HG03135 (cell line): ENCODE measurements at regions not wholly inside any gene's neighbourhood (a gene's known extent, or its start where the extent isn't known, plus 50 kb on each side); places are given as distances from the start of the nearest gene placed in this dataset.

Experiments used
- ATAC-seq: cut with Tn5 transposase; IDR thresholded peaks from one replicate; pipeline ENCODE4 v1.9.1; 2021; ENCODE audit warnings: mild to moderate bottlenecking, moderate library complexity; ENCODE audit not compliant: unreplicated experiment

DNA sequence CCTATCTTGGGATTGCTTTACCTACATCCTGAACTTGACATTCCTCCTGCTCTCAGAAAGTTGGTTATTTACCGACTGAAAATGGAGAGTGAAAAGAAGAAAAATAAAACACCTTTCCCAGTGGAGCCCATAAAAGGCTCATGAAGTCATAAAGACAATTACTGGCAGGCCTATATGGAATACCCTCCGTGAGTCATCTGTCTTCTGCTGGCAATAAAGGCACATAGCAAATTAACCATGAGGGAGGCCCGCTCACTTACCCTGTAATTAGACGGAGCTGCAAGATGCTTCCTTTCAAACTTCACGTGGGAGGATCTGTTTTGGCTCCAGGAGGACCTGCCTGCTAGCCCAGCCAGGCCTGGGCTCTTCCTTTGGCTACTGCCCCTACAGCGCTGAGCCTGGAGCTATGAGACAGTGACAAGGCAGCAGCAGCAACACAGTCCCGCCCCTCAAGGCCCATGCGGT, 540.4 kb downstream of the BUD13 start:
- no peak for ATAC-seq

DNA sequence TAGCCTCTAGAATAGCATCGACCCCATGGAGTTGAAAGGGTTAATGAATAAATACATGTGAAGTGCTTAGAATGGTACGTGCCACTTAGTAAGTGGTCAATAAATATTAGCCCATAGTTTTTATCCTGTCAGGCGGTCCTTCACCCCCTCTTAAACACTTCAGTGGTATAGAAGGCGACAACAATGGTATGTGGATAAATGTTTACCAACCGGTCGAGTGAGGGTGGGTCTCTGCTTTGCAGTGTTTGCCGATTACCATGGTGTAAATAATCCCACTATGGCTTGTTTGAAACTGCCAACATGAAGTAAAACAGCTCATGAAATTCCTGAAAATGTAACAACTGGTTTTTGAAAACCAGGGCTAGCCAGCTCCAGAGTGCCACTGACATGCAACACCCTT, 541.2 kb downstream of the BUD13 start:
- no peak for ATAC-seq

DNA sequence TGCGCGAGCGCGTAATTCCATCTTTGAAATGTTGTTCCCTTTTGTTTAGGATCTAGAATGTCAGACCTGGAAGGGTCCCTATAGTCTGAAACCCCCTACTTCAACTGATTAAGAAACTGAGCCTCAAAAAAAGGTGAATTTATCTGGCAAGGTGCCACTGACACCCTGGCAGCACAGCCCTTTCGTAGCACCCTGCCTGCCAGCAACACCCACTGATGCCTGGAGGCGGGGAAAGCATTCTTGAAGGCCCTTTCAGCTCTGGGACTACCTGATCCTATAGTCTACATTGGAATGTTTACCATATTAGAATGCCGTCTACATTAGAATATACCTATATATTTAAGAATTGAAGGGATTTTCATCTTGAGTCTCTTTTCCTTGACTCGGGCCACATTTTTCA, 542.3 kb downstream of the BUD13 start:
- ATAC-seq: no peak

DNA sequence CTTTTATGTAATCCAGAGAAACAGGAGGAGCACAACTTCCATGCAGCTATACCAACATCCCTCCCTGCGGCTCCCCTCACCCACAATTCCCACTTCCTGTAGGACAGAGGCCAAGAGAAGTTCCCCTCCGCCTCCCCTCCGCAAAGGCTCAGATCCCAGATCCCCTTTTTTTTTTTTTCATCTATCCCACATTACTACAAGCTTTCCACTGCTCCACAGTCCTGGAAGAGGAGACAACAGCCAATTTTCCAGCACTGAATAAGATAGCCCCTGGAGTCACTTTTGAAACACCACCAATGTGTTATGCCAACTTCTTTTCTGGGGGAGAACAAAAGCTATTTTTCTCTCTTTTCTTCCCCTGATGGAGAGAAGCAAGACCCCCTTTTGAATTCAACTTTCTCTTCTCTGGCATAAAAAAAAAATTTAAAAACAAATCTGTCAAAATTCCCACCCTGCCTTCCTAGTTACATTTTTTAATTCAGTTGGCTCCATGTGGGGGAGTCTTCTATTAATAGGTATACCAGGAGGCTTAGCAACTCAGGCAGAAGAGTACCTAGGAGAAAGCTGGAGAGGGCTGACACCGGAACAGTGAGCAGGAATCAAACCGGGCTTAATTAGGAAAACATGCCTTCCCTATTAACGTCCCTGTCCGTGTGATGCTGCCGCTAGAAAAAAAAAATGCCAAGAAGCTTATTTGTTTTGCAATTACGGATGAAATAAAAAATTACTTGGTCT, 543.4 kb downstream of the BUD13 start:
- no peak for ATAC-seq

DNA sequence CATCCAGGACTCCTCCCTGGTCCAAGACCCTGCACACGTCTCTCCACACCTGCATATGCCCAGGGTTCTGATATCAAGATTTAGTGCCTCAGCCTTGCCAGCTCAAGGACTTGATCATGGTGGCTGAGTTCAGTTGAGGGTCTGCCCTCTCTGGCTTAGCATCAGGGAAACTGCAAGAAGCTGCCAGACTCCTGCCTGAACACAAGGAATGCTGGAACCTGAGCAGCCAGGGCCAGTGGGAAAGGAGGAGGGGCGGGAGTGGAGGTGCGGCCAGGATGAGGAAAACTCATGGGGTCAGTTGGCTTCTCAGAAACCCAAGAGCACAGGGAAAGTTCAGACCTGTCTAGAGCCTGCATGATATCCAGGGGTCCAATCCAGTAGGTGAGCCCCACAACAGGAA, 546.1 kb downstream of the BUD13 start:
- ATAC-seq: no peak

DNA sequence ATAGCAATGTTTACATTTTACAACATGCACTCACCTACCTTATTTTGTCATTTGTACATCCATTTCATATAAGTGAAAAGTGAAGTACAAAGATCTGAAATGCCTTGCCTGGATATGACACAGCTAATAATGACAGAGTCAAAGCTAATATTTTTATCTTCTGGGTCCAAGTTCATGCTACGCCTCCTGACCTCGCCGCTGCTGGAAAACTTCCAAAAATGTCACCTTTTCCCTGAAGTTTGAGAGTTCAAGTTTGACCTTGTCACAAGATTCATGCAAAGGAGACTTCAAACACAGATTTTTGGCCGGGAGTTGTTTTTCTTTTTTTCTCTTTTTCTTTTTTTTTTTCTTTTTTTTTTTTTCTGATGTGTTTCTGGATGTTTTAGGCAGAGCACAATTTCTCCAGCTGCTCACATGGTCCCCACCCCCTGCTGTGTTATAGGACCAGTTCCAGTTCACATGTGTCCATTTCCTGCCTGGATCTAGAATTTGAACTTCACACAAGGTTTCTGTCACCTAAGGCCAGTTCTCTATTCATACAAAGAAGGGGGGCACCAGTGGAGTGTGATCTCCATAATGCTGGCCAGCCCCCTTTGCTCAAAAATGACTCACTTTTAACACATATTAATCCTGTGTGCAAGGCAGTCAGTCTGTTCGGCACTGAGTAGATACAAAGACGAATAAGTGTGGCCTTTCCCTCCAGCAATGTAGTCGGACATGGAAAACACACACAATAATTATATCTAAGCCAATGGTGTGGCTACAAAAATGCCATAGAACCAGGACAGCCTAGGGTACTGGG, 546.8 kb downstream of the BUD13 start:
- ATAC-seq: no peak

DNA sequence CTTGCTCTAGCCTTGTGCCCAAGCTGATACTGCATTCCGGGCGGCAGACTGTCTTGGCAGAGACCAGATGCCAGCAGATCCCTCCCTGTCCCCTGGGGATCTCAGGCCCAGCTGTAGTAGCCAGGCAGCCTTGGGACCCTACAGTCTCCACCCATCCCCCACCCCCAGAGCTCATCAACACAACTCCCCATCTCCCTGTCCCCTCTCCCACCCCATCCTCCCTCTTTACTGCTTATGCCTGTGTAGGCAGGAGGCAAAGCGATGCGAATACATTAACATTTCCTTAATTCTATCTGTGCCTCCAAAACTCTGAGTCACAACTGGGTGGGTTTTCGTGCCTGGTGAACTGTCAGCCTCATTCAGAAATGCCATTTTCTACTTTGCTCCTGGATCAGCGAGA, 547.6 kb downstream of the BUD13 start:
- ATAC-seq: no peak

DNA sequence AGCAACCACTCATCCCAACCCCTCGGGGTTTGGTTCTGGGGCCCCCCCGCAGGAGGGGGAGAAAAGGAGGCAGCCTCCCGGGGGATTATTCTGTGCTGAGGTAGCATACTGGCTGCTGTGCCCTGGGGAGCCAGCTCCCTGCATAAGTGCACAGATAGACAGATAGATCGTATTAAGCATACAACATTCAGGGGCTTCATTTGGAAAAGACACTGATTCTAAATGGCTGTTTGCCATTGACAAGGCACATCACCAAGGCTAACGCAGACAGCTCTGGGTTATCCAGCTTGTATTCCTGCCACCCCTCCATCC, 547.9 kb downstream of the BUD13 start:
- ATAC-seq: no peak

DNA sequence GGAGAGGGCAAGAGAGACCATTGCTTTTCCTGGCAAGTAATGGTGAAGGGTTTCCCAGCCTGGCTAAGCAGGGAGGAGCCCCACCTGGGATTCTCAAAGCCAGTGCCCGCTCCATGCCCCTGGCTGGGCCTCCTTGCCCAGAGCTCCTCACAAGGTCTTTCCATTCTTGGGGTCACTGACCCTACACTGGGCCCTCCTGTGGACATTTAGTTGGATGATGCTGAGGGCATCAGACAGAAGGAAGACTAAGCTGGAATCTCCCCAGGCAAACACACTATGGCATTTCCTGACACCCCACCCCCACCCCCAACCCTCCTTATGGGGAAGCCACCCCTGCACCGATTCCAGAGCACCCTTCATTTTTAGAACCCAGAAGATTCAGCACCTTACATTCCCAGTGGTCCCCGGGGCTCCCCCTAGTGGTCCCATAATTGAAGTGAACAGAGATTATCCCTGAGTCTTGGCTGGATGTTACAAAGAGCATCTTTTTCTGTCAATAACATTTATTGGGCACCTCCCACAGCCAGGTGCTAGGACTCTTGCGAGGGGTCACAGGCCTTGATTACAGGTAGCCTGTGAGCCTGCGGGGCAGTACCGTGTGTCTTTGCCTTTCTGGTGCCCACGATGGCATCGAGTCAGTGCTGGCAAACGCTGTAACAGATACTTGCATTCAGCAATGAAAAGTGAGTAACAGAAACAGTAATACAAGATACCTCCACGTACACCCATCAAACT, 548.5 kb downstream of the BUD13 start:
- no peak for ATAC-seq

DNA sequence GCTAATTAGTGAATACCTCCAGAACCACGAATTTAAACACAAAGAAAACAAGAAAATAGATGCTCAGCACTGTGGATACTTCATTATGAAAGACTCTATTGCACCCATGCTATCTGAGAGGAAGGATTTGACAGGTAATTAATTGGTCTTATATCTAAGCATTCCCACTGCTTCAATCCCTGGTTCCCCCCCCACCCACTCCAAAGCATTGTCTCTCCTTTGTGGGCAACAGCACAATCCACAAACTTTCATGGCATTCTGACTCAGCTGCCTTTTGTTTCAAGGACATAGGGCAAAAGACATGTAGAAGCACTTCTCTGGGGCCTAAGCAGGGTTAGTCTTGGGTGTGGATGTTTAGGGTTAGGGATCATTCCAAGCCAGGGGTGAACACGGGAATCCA, 551.4 kb downstream of the BUD13 start:
- ATAC-seq: no peak

DNA sequence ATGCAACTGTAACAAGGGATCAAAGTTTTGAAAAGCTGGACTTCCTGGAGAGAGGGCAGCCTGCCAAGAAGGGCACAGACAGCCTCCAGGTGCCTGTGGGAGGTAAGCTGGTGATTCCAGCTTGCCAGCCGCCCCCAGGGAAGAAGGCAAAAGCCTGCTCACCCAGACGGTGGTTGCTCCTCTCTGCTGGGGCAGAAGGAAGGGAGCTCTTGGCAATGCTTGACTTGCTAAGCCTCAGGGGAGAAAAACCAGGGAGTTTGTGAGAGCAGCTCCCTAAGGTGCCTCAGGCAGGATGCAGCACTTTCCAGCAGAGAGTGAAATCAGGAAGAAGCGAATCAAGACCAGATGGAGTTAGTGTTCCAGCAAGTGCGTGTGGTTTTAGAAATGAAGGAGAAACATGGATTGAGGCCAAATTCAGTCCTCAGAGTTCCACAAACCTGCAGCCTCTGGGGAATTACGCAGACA, 553.6 kb downstream of the BUD13 start:
- no peak for ATAC-seq

DNA sequence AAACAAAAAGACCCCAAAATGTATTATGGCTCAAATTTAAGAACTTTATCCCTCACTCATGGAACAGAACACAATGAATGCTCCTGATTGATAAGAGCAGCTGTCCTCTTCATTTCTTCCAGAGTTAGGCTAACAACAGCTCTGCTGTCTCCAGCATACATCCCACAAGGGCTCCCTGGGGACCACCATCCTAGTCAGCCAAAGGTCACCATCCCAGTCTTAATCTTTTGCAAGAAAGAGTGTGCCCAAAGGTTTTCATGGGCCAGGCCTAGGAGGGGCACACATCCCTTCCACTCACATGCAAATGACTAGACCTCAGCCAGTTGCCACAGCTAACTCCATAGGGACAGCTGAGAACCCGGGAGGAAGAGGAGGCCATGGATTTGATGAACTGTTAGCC, 555.3 kb downstream of the BUD13 start:
- ATAC-seq: no peak

DNA sequence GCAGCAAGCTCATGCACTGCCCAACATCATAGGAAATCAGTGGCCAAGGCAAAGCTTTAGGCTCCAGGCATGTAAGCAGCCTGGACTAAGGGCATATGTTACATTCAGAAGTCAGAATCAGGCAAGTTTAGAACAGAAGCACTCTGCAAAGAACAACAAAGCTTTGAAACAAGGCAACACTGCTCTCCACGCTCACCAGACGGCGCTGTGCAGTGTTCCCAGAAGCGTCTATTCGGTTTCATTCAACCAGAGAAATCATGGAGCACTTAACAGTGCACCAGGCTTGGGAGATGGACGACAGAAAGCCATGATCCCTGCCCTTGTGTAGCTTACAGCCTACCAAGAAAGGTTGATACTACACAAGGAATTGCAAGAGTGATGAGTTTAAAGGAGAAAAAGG, 555.8 kb downstream of the BUD13 start:
- no peak for ATAC-seq

DNA sequence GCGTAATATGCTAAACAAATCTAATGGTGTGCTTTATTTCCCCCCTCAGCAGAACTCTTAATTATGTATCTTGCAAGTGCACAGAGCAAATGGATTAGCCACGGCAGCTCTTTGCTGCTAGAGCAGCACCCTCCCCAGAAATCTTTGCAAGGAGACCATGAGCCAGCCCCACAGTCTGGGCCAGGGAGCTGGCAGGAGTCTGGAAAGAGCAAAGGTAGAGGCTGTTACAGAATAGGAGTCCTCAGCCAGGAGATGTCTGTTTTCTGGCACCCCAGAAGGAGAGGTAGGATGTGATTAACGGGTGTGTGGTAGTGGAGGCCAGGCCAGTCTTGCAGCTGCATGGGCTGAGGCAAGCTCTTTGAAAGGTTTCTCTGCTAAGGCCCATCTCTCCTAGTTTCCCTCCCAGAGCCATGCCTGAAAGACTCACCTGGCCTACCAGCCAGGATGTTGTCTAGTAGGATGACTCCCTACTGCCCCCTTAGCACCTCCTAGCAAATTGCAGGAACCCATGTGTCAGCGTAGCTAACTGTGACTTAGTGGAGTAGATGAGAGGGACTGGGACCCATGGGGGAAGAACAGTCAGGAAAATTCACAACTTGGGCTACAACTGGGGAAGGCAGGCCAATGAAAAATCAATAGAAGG, 557.2 kb downstream of the BUD13 start:
- no peak for ATAC-seq

DNA sequence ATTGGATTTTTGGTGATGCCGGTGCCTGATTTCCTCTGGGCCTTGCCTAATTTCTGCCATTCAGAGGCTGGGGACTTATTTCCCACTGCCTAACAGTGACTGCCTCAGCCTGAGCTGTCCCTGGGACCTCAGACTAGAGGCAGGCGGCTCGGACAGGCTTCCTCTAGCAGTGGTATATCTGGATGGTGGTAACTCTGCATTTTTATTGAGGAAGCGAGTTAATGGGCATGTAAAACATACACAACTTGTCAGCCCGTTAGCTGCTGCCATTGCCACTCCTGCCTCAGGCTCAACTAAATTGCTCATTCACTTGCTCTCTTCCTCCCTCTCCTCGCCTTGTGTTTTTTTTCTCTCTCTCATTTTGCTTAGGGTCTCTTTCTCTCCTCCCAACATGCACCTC, 561.6 kb downstream of the BUD13 start:
- no peak for ATAC-seq

DNA sequence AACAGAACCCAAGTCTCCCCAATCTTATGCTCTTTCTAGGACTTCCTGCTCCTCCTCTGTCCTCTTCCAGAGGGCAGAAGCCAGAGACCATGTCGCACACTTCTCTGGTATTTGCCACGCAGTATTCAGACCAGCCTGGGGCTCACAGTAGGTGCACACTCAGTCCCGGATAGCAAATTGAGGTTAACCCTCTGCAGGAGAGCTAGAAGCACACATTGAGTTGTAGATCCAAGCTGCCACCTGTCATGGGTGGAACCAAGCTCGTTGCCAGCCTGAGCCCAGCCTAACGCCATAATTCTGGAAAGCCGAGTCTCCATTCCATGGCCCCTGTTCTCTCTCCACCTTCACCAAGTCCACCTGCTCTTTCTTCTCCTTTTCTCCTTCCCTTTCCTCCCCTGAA, 562.1 kb downstream of the BUD13 start:
- ATAC-seq: no peak

DNA sequence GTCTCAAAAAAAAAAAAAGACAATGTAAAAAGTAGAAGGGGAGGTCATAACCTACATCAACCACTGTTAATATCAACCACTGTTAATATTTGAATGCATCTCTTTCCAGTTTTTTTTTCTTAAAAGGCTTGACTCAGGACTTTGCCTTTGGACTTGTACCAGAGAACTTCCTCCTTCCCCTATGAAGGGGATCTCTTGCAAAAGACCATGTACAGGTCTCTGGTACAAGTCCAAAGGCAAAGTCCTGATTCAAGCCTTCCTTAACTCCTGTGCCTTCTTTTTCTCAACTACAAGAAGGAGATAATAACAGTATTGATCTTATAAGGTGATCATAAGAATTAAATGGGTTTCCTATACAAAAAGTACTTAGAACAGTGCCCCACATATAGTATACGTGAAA, 563.5 kb downstream of the BUD13 start:
- no peak for ATAC-seq

DNA sequence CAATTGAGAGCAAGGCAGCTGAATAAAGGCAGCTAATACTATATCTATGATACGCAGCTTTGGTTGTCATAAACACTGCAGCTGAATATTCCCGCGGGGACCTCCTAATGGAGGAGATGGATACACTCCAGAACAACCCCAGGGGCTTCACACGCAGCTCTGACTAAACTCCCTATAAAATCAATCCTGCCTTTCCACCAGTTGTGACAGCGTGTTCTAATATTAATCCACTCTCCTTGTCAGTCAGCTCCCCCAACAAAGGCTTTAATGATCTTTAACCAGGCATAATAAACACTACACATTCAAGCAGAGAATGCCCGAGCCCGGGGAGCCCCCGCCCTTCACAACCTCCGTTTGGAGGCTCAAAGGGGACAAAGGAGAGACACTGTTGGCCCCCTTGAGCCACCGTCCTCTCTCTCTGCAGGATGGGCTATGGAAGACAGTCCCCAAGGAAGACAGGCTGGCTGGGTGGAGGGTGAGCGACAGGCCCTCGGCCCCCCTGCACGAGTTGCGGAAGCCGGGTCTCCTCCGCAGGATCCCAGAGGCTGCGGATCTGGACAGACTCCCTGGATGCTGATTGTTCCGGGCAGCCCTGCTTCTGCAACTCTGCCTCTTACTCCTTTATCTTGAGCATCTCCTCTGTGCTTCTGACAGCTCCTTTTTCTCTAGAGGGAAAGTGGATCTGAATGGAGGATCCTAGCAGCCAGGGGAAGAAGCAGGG, 565.2 kb downstream of the BUD13 start:
- ATAC-seq: no peak

DNA sequence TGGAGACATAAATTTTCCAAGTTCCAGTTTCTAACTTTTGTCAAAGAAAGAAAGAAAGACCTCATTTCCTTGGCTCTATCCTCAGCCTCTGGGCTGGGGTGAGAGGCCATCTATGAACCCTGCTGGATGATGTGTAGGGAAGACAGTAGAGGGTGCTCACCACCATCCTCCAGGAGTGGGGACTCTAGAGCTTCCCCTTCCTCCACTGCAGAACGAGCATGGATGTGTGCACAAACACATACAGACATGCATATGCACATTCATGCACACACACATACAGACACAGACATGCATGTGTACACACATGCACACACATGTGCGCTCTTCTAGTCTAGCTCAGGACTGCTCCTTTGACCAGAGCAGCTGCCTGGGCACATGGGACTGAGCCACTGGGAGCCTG, 565.8 kb downstream of the BUD13 start:
- ATAC-seq: no peak

DNA sequence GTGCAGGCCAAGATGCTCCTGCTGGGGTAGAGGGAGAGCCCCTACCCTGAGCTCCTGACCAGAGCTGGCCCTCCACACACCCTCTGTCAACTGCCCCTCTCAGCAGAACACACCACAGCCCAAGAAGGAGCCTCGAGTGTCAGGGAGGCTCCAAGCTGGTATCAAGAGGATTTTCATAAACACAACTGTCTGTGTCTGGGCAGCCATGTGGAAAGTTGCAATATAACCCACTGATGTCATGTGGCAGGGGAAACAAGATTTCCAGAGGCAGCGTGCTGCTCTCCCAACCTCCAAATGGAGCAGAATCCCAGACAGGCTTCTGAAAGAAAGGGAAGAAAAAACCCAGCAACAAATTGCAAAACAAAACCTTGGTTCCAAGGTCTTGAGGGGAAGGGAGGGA, 569.9 kb downstream of the BUD13 start:
- ATAC-seq: no peak

DNA sequence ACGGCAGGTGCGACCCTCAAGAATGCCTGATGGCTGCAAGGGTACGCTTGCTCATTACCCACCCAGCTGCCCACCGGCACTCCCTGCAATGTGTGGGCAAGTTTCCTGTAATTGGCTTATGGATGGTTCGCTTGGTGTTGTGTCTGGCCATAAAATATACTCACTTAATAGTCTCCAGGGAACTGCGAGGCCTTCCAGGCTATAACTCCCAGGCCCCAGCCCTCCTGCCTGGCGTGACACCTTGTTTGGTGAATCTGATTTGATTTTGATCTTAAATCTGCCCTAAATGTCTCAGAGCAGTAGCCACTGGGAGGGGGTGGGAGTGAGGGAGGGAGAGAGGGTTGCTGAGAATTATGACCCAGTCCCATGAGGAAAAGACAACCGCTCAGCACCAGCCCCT, 572.2 kb downstream of the BUD13 start:
- ATAC-seq: no peak
